GM10266 (cell line): ENCODE measurements at regions not wholly inside any gene's neighbourhood (a gene's known extent, or its start where the extent isn't known, plus 50 kb on each side); places are given as distances from the start of the nearest gene placed in this dataset.
A peak's percentile ranks its signal among the peaks of the same experiment; 100 is the strongest.
"Not testable (repeated sequence)": the region's sequence is repeated elsewhere in the genome, so short reads cannot be mapped to it uniquely, and the experiment has no call there.

Experiments
- DNase-seq: peaks from one replicate; pipeline ENCODE4 v3.0.0; 2012; ENCODE audit errors: extremely low spot score
- TF ChIP-seq, protein P1 (sequence below): IDR thresholded peaks from 2 replicates; pipeline ENCODE4 v1.5.1; 2012; ENCODE audit warnings: mild to moderate bottlenecking, low read depth; ENCODE audit not compliant: control insufficient read depth, insufficient read depth; ENCODE audit errors: missing control alignments

DNA sequence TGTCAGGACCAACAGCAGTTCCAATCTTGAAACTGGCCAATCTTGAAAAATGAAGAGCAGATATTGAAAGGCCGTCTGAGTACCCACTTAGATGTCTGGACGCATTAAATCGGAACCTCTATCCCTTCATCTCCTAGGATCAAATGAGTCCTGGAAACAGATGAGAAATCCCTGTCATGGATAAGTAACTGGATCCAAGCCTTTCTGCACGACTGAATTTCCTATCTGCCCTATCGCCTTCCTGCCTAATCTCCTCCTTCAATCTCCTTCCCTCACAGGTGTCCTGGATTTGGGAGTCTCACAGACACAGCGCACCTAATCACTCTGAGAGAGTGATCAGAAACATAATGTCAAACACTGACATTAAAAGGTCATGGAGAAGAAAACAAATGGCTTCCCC, 245.2 kb upstream of the PRSS58 start:
- DNase-seq = no peak
- TF ChIP-seq, protein P1, sequence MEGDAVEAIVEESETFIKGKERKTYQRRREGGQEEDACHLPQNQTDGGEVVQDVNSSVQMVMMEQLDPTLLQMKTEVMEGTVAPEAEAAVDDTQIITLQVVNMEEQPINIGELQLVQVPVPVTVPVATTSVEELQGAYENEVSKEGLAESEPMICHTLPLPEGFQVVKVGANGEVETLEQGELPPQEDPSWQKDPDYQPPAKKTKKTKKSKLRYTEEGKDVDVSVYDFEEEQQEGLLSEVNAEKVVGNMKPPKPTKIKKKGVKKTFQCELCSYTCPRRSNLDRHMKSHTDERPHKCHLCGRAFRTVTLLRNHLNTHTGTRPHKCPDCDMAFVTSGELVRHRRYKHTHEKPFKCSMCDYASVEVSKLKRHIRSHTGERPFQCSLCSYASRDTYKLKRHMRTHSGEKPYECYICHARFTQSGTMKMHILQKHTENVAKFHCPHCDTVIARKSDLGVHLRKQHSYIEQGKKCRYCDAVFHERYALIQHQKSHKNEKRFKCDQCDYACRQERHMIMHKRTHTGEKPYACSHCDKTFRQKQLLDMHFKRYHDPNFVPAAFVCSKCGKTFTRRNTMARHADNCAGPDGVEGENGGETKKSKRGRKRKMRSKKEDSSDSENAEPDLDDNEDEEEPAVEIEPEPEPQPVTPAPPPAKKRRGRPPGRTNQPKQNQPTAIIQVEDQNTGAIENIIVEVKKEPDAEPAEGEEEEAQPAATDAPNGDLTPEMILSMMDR = no peak

DNA sequence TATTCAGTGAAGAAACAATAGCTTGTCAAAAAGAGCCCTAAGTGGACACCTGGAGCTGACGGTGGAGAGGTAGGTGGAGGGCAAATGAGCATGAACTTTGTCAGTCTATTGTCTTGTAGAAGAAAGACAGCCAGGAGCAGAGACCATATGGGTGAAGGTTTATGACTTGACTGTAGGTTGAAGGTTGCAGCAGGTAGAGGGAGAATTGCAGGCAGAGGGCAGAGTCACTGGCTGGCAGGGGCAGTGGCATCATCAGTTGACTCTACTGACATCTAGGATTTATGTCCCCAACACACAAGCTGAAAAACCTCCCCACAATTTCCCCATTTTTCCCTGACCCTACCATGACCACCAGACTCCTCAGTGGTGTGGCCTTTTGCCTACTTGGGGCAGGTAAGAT, 243.6 kb upstream of the PRSS58 start:
- no peak for DNase-seq
- TF ChIP-seq, protein P1 = no peak

DNA sequence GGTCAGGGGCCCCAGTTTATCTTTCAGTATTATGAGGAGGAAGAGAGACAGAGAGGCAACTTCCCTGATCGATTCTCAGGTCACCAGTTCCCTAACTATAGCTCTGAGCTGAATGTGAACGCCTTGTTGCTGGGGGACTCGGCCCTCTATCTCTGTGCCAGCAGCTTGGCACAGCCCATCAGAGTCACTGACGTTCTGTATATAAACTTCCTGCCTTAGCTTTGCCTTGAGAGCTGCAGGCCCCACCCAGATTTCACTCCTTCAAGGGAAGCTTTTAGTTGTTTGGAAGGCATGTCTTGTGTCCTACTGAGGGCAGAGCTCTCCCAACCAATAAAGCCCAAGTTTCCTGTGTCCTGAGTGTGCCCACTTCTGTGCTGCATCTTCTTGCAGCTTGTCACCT, 242.5 kb upstream of the PRSS58 start:
- DNase-seq = no peak
- TF ChIP-seq, protein P1 = no peak

DNA sequence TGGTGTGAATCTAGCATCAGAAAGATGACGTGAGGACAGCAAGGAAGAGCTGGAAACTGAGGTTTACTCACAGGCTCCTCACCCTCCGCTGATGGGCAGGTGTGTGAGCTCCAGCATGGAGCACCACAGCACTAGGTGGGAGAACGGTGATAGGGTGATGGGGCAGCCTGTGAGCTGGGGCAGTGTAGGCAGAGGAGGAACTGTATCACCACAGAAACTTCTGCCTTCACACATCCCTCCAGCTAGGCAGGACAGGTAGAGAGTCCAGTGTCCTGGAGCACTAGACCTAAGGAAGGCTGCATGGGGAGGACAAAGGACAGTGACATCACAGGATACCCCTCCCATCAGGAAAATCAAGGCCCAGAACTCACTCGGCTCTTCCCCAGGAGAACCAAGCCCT, 241.8 kb upstream of the PRSS58 start:
- TF ChIP-seq, protein P1 = no peak
- no peak for DNase-seq

DNA sequence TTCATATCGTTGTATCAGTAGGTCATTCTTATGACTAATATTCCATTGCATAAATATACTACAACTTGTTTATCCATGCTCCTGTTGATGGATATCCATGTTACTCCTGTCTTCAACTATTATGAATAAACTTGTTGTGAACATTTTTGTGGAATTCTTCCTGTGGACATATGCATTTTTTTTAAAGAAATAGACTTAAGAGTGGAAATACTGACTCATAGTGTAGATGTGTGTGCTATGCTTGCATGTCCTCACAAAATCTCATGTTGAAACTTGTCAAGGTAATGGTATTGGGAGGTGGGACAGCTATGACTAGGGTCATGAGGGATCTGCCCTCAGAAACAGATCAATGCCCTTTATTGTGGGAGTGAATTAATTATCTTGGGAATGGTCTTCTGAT, 240.5 kb upstream of the PRSS58 start:
- TF ChIP-seq, protein P1 = no peak
- no peak for DNase-seq

DNA sequence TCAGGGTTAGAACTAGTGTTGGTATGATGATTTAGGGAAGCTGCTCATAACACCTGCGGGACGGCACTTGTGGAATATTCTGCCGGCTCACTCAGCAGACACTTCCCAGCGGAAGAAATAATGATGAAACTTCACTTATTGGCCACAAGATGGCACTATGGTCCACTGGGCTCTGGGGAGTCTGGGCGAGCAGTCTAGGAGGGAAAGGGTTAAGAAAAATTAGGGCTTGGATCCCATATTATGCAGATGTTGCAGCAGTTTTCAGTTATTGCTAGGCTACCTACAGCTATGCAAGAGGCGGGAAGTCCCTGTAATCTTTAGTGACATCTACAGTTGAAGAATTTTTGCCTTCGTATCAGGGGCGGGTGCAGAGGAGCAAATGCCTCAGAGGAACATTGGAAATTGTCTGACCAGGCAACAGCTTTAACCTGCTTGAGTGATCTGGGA, 238.7 kb upstream of the PRSS58 start:
- peak; percentile 11 for DNase-seq
- TF ChIP-seq, protein P1 = peak; percentile 80

DNA sequence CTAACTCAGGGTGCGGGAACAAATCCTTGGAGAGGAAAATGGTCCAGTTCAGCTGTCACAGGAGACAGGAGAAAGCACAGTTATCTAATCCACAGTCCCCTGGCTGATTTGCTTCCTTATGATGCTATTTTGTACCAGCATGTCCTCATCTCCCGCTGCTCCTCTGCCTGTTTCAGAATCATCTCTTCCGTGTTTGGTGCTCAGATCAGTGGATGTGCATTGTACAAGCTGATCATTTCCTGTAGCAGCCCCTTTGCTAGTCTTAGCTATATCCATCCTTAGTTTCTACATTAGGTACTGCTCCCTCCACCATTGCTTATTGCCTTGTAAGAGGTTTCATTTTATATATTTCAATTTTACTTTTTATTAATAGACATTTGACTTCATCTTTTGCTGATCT, 238.0 kb upstream of the PRSS58 start:
- not testable (repeated sequence) for DNase-seq

DNA sequence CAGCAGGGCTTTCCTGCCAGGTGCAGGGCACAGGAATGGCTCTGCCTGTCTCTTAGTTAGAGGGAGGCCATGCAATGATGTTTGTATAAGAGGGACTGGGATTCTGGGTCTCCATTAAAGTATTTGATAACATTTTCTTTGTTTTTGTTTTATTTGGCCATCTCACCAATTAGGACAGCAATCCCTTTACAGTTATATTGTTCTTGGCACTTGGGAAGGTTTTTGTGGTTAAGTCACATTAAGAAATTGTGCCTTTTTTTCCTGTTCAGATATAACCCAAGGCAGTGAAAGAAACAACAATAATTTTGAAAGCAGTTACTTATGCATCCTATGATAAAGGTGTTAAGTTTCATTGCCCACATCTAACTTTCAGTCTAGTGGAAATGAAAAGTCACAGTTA, 237.4 kb upstream of the PRSS58 start:
- not testable (repeated sequence) for DNase-seq
